ENCODE measurements at regions not wholly inside any gene's neighbourhood (a gene's known extent, or its start where the extent isn't known, plus 50 kb on each side); places are given as distances from the start of the nearest gene placed in this dataset.

GRCh38 chr6:10343320-10343719, 71.6 kb downstream of the TFAP2A start:
- no peak for TF ChIP-seq CTCF (conservative IDR thresholded peaks at IDR 0.05; ENCODE audit: low read depth, low read length)
- TF ChIP-seq MXI1 (IDR thresholded peaks at IDR 0.05; ENCODE audit: borderline replicate concordance, low read depth, low read length): no peak
- TF ChIP-seq POLR2A (IDR thresholded peaks at IDR 0.05; ENCODE audit: low read depth, low read length): no peak
- TF ChIP-seq RAD21 (IDR thresholded peaks at IDR 0.05; ENCODE audit: low read length): no peak
- TF ChIP-seq MAFK (IDR thresholded peaks at IDR 0.05; ENCODE audit: low read depth, low read length): no peak
- TF ChIP-seq SMC3 (IDR thresholded peaks at IDR 0.05; ENCODE audit: low read depth, low read length): no peak
- TF ChIP-seq ELK1 (IDR thresholded peaks at IDR 0.05; ENCODE audit: borderline replicate concordance, low read depth, low read length): no peak
